GM12878 (cell line): ENCODE measurements at regions not wholly inside any gene's neighbourhood (a gene's known extent, or its start where the extent isn't known, plus 50 kb on each side); places are given as distances from the start of the nearest gene placed in this dataset.

ENCODE experiments used
- CTCF ChIP-seq, 3 experiments: IDR thresholded peaks in 2 of 3; conservative IDR thresholded peaks in 1 of 3; 2 replicates each; pipeline ENCODE4 v1.5.1; 2011; ENCODE audit warnings: low read depth in 3 of 3, low read length in 3 of 3, mild to moderate bottlenecking in 3 of 3, control low read depth in 2 of 3, moderate library complexity in 2 of 3, inconsistent platforms in 1 of 3, mixed read lengths in 1 of 3; ENCODE audit not compliant: control insufficient read depth in 2 of 3, insufficient read depth in 1 of 3; ENCODE audit errors: extremely low read depth in 1 of 3
- GABPA ChIP-seq: IDR thresholded peaks from 2 replicates; pipeline ENCODE4 v1.6.1; 2014; ENCODE audit warnings: antibody characterized with exemption, low read depth, mild to moderate bottlenecking, inconsistent platforms
- JUND ChIP-seq: IDR thresholded peaks from 2 replicates; pipeline ENCODE4 v1.6.1; 2012; ENCODE audit warnings: low read depth, mild to moderate bottlenecking, low read length, improper control_type of control experiment, moderate library complexity
- NR2C1 ChIP-seq: fragments of 450-650 bp; IDR thresholded peaks from 2 replicates; pipeline ENCODE4 v1.6.1; 2017; ENCODE audit warnings: antibody characterized with exemption, mild to moderate bottlenecking, moderate library complexity
- NRF1 ChIP-seq: conservative IDR thresholded peaks from 2 replicates; pipeline ENCODE4 v1.6.1; 2011; ENCODE audit warnings: mild to moderate bottlenecking, low read depth, low read length, improper control_type of control experiment
- POLR2A ChIP-seq: IDR thresholded peaks from 2 replicates; pipeline ENCODE4 v1.6.1; 2011; ENCODE audit warnings: low read depth, mild to moderate bottlenecking, low read length
- POLR2AphosphoS5 ChIP-seq: IDR thresholded peaks from 2 replicates; pipeline ENCODE4 v1.6.1; 2011; ENCODE audit warnings: mild to moderate bottlenecking, low read length, inconsistent platforms
- SUPT20H ChIP-seq: IDR thresholded peaks from 2 replicates; pipeline ENCODE4 v1.6.1; 2011; ENCODE audit warnings: low read depth, mild to moderate bottlenecking, low read length, moderate library complexity, borderline replicate concordance; ENCODE audit not compliant: control insufficient read depth
- TCF7 ChIP-seq: IDR thresholded peaks from 2 replicates; pipeline ENCODE4 v1.6.1; 2014; ENCODE audit warnings: antibody characterized with exemption, borderline replicate concordance

DNA sequence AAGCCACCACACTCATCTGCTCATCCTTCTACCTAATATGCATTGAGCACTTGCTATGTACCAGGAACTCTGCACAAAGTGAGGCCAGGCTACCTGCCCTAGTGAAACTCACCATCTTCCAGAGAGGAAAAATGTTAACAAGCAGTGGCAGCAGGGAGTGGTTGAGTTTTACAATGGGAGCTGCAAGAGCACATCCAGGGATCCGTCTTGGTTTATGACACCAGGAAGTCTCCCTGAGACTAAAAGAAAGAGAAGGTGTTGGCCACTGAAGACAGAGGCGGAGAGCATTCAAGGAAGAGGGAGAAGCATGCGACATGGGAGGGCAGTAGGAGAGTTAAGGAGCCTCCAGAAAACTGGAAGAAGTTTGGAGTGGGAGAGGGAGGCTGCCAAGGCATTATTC, 178.1 kb upstream of the CPEB2 start:
- TF ChIP-seq GABPA (no peak), POLR2AphosphoS5 (no peak), CTCF (IDR thresholded peaks at IDR 0.05 in 2 of 3, conservative IDR thresholded peaks at IDR 0.05 in 1 of 3; ENCODE audit: control insufficient read depth in 2 of 3, extremely low read depth in 1 of 3, insufficient read depth in 1 of 3, low read depth in 3 of 3, low read length in 3 of 3) (no peak), NRF1 (no peak), NR2C1 (no peak), TCF7 (no peak), JUND (no peak), POLR2A (no peak), SUPT20H (no peak)
